GM10248 (cell line): ENCODE measurements at regions not wholly inside any gene's neighbourhood (a gene's known extent, or its start where the extent isn't known, plus 50 kb on each side); places are given as distances from the start of the nearest gene placed in this dataset.

ENCODE experiments used
- CTCF ChIA-PET: fragments of 300-600 bp; sonication (Branson Sonifier 250); formaldehyde crosslinking; extraction: SDS; loops from one replicate; lab custom pipeline; 2021; ENCODE audit warnings: antibody characterized with exemption; lab: Yijun Ruan, JAX
- POLR2A ChIA-PET: fragments of 350-650 bp; sonication (Branson Sonifier 250); formaldehyde crosslinking; extraction: SDS; loops from one replicate; lab custom pipeline; 2020; ENCODE audit warnings: antibody characterized with exemption; lab: Yijun Ruan, JAX
- DNase-seq: peaks from one replicate; pipeline ENCODE4 v3.0.0; 2012; ENCODE audit errors: extremely low spot score
- TF ChIP-seq, protein P1 (sequence below): IDR thresholded peaks from 2 replicates; pipeline ENCODE4 v1.5.1; 2012; ENCODE audit warnings: mild to moderate bottlenecking, low read depth; ENCODE audit errors: extremely low read depth, missing control alignments, control extremely low read depth

DNA sequence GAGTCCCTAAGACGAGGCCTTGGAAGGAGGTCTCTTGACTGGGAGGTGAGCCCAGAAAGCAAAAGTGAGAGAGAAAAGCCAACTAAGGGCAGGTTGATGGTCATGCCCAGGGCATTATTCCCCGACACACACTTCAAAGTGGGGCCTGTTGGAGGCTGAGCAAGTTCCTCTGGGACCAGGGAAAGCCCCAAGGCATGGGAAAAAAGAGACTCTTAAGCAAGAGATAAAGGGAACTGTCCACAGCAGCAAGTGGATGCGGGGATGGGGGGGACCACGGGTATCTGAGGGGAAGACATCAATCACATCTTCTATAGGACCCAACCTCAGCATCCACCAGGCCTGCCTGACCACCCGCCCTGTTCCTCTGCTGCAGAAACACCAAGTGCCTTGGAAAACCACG, 119.9 kb upstream of the MAFB start:
- DNase-seq: no peak
- TF ChIP-seq, protein P1, sequence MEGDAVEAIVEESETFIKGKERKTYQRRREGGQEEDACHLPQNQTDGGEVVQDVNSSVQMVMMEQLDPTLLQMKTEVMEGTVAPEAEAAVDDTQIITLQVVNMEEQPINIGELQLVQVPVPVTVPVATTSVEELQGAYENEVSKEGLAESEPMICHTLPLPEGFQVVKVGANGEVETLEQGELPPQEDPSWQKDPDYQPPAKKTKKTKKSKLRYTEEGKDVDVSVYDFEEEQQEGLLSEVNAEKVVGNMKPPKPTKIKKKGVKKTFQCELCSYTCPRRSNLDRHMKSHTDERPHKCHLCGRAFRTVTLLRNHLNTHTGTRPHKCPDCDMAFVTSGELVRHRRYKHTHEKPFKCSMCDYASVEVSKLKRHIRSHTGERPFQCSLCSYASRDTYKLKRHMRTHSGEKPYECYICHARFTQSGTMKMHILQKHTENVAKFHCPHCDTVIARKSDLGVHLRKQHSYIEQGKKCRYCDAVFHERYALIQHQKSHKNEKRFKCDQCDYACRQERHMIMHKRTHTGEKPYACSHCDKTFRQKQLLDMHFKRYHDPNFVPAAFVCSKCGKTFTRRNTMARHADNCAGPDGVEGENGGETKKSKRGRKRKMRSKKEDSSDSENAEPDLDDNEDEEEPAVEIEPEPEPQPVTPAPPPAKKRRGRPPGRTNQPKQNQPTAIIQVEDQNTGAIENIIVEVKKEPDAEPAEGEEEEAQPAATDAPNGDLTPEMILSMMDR: no peak
- CTCF ChIA-PET: no interaction called here
- POLR2A ChIA-PET: no interaction called here

- POLR2A ChIA-PET: no interaction called here
- CTCF ChIA-PET: no interaction called here
- no peak for DNase-seq
- TF ChIP-seq, protein P1: no peak
Observed at GRCh38 chr20:40809361-40809760, 120.3 kb upstream of the MAFB start.

DNA sequence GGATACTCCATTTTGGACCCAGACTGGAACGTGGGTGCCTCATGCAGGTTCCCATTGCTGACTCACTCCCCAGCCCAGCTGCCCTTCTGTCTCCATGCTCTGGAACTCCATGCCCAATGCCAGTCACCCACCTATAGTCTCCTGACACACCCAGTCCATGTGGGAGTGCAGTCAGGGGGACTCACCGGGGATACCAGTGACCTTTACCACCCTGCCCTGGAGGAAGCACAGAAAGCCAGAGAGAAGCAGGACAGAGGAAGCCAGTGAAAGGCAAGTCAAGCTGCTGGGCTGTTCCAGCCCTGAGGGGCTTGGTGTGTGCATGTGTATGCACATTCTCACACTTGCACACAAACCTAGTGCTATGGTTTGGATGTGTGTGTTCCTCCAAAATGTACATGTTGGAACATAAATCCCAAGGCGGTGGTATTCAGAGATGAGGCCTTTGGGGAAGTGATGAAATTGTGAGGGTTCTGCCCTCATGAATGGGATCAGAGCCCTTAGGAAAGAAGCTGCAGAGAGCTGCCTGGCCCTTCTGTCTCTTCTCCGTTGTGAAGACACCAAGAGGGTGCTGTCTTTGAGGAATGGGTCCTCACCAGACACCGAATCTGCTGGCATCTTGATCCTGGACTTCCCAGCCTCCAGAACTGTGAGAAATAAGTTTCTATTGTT, 121.4 kb upstream of the MAFB start:
- ChIA-PET CTCF (interaction anchor here (1.5 kb wide), 1 partner anchor 152 kb away, joined by 3 read pairs; no protein-coding TSS in a partner anchor), POLR2A (no interaction called here)
- TF ChIP-seq, protein P1: no peak
- no peak for DNase-seq

DNA sequence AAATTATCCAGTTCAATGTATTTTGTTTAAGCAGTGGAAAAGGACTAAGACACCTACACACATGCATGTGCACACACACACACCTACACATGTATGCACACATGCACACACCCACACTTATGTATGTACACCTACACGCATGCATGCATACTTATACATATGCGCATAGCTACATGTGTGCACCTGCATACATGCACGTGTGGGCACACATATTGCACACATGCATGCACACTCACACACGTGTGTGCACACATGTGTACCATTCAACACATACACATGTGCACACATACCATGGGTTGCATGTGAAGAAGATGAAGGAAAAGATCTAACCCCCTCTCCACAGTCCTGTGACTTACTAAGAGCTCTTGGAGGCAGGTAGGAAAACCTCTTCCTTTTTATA, 122.0 kb upstream of the MAFB start:
- CTCF ChIA-PET: interaction anchor here (1.5 kb wide), 1 partner anchor 152 kb away, joined by 3 read pairs; no protein-coding TSS in a partner anchor
- DNase-seq: no peak
- POLR2A ChIA-PET: no interaction called here
- TF ChIP-seq, protein P1: no peak

GRCh38 chr20:40811660-40812414, 122.8 kb upstream of the MAFB start:
- POLR2A ChIA-PET: no interaction called here
- TF ChIP-seq, protein P1: no peak
- CTCF ChIA-PET: interaction anchor here (1.5 kb wide), 1 partner anchor 151 kb away, joined by 3 read pairs; no protein-coding TSS in a partner anchor
- no peak for DNase-seq

DNA sequence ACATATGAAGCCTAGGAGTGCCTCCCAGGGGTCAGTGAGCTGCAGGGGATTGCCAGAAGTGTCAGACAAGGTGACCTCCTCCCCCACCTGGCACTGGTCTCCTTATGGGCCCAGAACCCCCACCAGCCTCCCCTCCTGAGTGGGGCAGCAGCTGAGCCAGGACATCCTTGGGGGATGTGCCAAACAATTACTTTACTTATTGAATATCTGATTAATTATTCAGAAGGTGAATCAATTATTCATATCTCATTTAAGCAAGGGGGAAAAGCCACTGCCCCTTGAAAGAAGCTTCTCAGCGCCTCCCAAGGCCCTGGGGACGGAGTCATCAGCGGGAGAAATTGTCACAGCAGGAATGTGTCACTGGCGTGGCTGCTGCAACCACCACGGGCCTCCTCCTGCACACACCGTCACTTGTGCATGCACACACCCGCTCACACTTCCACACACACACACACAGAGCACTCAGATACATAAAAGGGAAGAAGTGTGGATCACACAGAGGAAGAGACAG, 123.4 kb upstream of the MAFB start:
- TF ChIP-seq, protein P1: no peak
- ChIA-PET POLR2A (no interaction called here), CTCF (no interaction called here)
- DNase-seq: no peak
